Sigmoid colon (tissue), 4 donors: ENCODE measurements at regions not wholly inside any gene's neighbourhood (a gene's known extent, or its start where the extent isn't known, plus 50 kb on each side); places are given as distances from the start of the nearest gene placed in this dataset.

ENCODE experiments used
- POLR2A ChIP-seq, 2 donors: fragments of 450-650 bp; IDR thresholded peaks; one replicate each; pipeline ENCODE4 v1.6.1; 2016; ENCODE audit warnings: antibody characterized with exemption in 2 of 2, mild to moderate bottlenecking in 2 of 2, moderate library complexity in 2 of 2
- POLR2AphosphoS5 ChIP-seq, 4 donors: sonication (generic); formaldehyde crosslinking; IDR thresholded peaks; one replicate each; pipeline ENCODE4 v1.6.1; 2017; ENCODE audit warnings: antibody characterized with exemption in 4 of 4
- TF ChIP-seq, protein P1 (sequence below), 4 experiments: fragments of 450-650 bp in 3 of 4; fragments of 200-600 bp in 1 of 4; IDR thresholded peaks; one replicate each; pipeline ENCODE4 v1.5.1; 2016 to 2019; ENCODE audit warnings: antibody characterized with exemption in 4 of 4, mild to moderate bottlenecking in 3 of 4, moderate library complexity in 2 of 4

DNA sequence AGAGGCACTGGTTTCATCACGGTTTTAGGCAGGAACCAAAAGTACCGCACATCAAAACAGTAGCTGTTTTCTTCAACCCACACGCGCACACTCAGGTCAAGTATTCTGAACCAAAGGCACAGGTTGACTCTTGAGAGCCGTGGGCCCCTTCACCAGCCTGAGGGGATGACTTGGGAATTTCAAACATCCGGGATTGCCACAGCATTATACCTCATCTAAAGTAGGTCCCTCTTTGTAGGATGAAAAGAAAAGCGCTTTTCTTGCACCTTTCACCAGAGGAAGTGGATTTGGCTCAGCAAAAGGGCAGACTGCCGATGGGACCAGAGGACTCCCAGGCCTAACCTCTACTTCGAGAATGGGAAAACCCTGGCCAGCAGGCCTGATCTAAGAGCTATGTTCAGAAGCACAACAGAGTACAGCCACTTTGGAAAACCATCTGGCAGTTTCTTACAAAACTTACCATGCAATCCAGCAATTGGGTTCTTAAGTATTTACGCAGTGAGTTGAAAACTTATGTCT lies 88.2 kb upstream of the PROK2 start:
- TF ChIP-seq, protein P1, sequence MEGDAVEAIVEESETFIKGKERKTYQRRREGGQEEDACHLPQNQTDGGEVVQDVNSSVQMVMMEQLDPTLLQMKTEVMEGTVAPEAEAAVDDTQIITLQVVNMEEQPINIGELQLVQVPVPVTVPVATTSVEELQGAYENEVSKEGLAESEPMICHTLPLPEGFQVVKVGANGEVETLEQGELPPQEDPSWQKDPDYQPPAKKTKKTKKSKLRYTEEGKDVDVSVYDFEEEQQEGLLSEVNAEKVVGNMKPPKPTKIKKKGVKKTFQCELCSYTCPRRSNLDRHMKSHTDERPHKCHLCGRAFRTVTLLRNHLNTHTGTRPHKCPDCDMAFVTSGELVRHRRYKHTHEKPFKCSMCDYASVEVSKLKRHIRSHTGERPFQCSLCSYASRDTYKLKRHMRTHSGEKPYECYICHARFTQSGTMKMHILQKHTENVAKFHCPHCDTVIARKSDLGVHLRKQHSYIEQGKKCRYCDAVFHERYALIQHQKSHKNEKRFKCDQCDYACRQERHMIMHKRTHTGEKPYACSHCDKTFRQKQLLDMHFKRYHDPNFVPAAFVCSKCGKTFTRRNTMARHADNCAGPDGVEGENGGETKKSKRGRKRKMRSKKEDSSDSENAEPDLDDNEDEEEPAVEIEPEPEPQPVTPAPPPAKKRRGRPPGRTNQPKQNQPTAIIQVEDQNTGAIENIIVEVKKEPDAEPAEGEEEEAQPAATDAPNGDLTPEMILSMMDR (IDR thresholded peaks at IDR 0.05): no peak
- TF ChIP-seq POLR2AphosphoS5 (IDR thresholded peaks at IDR 0.05): no peak
- no peak for TF ChIP-seq POLR2A (IDR thresholded peaks at IDR 0.05)
